OCI-LY7 (cell line): ENCODE measurements at regions not wholly inside any gene's neighbourhood (a gene's known extent, or its start where the extent isn't known, plus 50 kb on each side); places are given as distances from the start of the nearest gene placed in this dataset.

Source experiments
- BruUV-seq: library from RNA; stranded (reverse); fragments of 400-500 nt; replicated peaks from 2 replicates; lab custom pipeline; 2021; lab: Mats Ljungman, UMichigan
- CTCF ChIA-PET: fragments of 300-600 bp; sonication (Branson Sonifier 250); formaldehyde crosslinking; loops from one replicate; lab custom pipeline; 2022; ENCODE audit warnings: antibody characterized with exemption; ENCODE audit not compliant: unreplicated experiment; lab: Charles Lee
- POLR2A ChIA-PET: fragments of 300-600 bp; sonication (Branson Sonifier 250); formaldehyde crosslinking; loops from one replicate; lab custom pipeline; 2022; ENCODE audit warnings: antibody characterized with exemption; lab: Charles Lee
- DNase-seq: peaks from one replicate; pipeline ENCODE4 v3.0.0-alpha.2; 2015; ENCODE audit warnings: low spot score
- H2AFZ ChIP-seq: fragments of 200-600 bp; sonication (generic), shearing (Covaris generic); 2 replicates; pipeline ENCODE4 v1.6.1; 2014; ENCODE audit warnings: mild to moderate bottlenecking, antibody characterized with exemption, low read length, moderate library complexity
- H3K27ac ChIP-seq: fragments of 200-600 bp; sonication (generic); 2 replicates; pipeline ENCODE4 v1.5.1; 2014; ENCODE audit warnings: mixed run types, low read depth, mild to moderate bottlenecking, moderate library complexity, low read length, inconsistent platforms; ENCODE audit not compliant: poor library complexity, severe bottlenecking
- H3K36me3 ChIP-seq: fragments of 200-600 bp; sonication (generic); 2 replicates; pipeline ENCODE4 v1.6.1; 2014; ENCODE audit warnings: mild to moderate bottlenecking, antibody characterized with exemption, low read length, moderate library complexity, mixed read lengths; ENCODE audit not compliant: insufficient read depth
- H3K4me1 ChIP-seq: fragments of 200-600 bp; sonication (generic); 2 replicates; pipeline ENCODE4 v1.5.1; 2014; ENCODE audit warnings: mild to moderate bottlenecking, low read length; ENCODE audit not compliant: insufficient read depth, poor library complexity, severe bottlenecking
- H3K4me2 ChIP-seq: fragments of 200-600 bp; sonication (generic); 2 replicates; pipeline ENCODE4 v1.6.1; 2014; ENCODE audit warnings: mild to moderate bottlenecking, low read length
- H3K4me3 ChIP-seq: fragments of 200-600 bp; sonication (generic); 2 replicates; pipeline ENCODE4 v1.5.1; 2014; ENCODE audit warnings: mild to moderate bottlenecking, low read depth, low read length; ENCODE audit not compliant: poor library complexity, severe bottlenecking
- H3K79me2 ChIP-seq: fragments of 200-600 bp; sonication (generic); 2 replicates; pipeline ENCODE4 v1.6.1; 2016; ENCODE audit warnings: low read depth, mild to moderate bottlenecking, low read length, moderate library complexity, mixed read lengths; ENCODE audit not compliant: insufficient read depth
- H3K9me2 ChIP-seq: fragments of 200-600 bp; sonication (generic); 2 replicates; pipeline ENCODE4 v1.6.1; 2016; ENCODE audit warnings: mild to moderate bottlenecking, low read length, mixed read lengths; ENCODE audit not compliant: insufficient read depth
- H3K9me3 ChIP-seq: fragments of 200-600 bp; sonication (generic); 2 replicates; pipeline ENCODE4 v1.6.1; 2014; ENCODE audit warnings: mild to moderate bottlenecking, mixed run types, low read length, mixed read lengths
- H4K20me1 ChIP-seq: fragments of 200-600 bp; sonication (generic); 2 replicates; pipeline ENCODE4 v1.6.1; 2014; ENCODE audit warnings: mild to moderate bottlenecking, antibody characterized with exemption, low read length, moderate library complexity, mixed read lengths; ENCODE audit not compliant: insufficient read depth
- EZH2phosphoT487 ChIP-seq: fragments of 200-600 bp; sonication (generic); IDR thresholded peaks from 2 replicates; pipeline ENCODE4 v1.6.1; 2018; ENCODE audit warnings: low read depth, borderline replicate concordance, mild to moderate bottlenecking, mixed run types, antibody characterized with exemption, low read length, moderate library complexity, mixed read lengths
- intact Hi-C: fragments of 100-400 bp; cut with micrococcal nuclease; formaldehyde crosslinking; loops from one replicate; pipeline ENCODE4 v1.10.0; 2022; ENCODE audit not compliant: unreplicated experiment
- TF ChIP-seq, protein P1 (sequence below): fragments of 200-600 bp; sonication (generic); conservative IDR thresholded peaks from 2 replicates; pipeline ENCODE4 v1.5.1; 2014; ENCODE audit warnings: mild to moderate bottlenecking, antibody characterized with exemption, low read length, moderate library complexity, mixed read lengths

GRCh38 chr13:31873145-31873544 is 133.8 kb downstream of the RXFP2 start:
- Histone ChIP-seq H2AFZ (no peak overlapping the region), H3K4me1 (no peaks in the 10 kb centered on the region)

GRCh38 chr13:31875134-31875533 is 135.8 kb downstream of the RXFP2 start:
- Histone ChIP-seq H3K4me3 (no peak overlapping the region), H4K20me1 (no peaks in the 10 kb centered on the region), H3K4me1 (no peaks in the 10 kb centered on the region), H3K4me2 (no peak overlapping the region), H3K9me2 (no peaks in the 10 kb centered on the region), H3K9me3 (no peaks in the 10 kb centered on the region), H3K79me2 (no peaks in the 10 kb centered on the region), H2AFZ (no peak overlapping the region), H3K27ac (no peak overlapping the region), H3K36me3 (no peaks in the 10 kb centered on the region)
- ChIA-PET CTCF (no interaction called here), POLR2A (interaction anchor here (0.7 kb wide), 2 partner anchors 31 to 962 kb away, joined by 3 read pairs; no protein-coding TSS in a partner anchor)
- intact Hi-C loops, result no loop called here
- TF ChIP-seq, protein P1, sequence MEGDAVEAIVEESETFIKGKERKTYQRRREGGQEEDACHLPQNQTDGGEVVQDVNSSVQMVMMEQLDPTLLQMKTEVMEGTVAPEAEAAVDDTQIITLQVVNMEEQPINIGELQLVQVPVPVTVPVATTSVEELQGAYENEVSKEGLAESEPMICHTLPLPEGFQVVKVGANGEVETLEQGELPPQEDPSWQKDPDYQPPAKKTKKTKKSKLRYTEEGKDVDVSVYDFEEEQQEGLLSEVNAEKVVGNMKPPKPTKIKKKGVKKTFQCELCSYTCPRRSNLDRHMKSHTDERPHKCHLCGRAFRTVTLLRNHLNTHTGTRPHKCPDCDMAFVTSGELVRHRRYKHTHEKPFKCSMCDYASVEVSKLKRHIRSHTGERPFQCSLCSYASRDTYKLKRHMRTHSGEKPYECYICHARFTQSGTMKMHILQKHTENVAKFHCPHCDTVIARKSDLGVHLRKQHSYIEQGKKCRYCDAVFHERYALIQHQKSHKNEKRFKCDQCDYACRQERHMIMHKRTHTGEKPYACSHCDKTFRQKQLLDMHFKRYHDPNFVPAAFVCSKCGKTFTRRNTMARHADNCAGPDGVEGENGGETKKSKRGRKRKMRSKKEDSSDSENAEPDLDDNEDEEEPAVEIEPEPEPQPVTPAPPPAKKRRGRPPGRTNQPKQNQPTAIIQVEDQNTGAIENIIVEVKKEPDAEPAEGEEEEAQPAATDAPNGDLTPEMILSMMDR, result no peak
- TF ChIP-seq EZH2phosphoT487, result no peak
- DNase-seq, result no peak
- no TSS peak for BruUV-seq

More at GRCh38 chr13:31873145-31873544, 133.8 kb downstream of the RXFP2 start:
- TF ChIP-seq, protein P1, result no peak
- TF ChIP-seq EZH2phosphoT487, result no peak
- no peak overlapping the region for H3K4me3 ChIP-seq
- H4K20me1 ChIP-seq, result no peaks in the 10 kb centered on the region
- H3K27ac ChIP-seq, result no peak overlapping the region
- no peaks in the 10 kb centered on the region for H3K9me3 ChIP-seq
- H3K9me2 ChIP-seq, result no peaks in the 10 kb centered on the region
- H3K79me2 ChIP-seq, result no peaks in the 10 kb centered on the region
- ChIA-PET CTCF (no interaction called here), POLR2A (no interaction called here)
- no peak for DNase-seq
- H3K36me3 ChIP-seq, result no peaks in the 10 kb centered on the region
- intact Hi-C loops, result no loop called here
- BruUV-seq, result no TSS peak
- H3K4me2 ChIP-seq, result no peak overlapping the region

- Histone ChIP-seq H3K4me1 (no peaks in the 10 kb centered on the region), H3K79me2 (no peaks in the 10 kb centered on the region), H3K36me3 (no peaks in the 10 kb centered on the region), H3K4me3 (no peak overlapping the region), H3K9me3 (no peaks in the 10 kb centered on the region), H2AFZ (no peak overlapping the region), H4K20me1 (no peaks in the 10 kb centered on the region), H3K4me2 (no peak overlapping the region), H3K9me2 (no peaks in the 10 kb centered on the region), H3K27ac (no peak overlapping the region)
- ChIA-PET POLR2A (interaction anchor here (1.6 to 1.9 kb wide), 2 partner anchors 16 to 236 kb away, joined by 4 to 6 read pairs; no protein-coding TSS in a partner anchor), CTCF (no interaction called here)
- intact Hi-C loops, result no loop called here
- no peak for DNase-seq
- BruUV-seq, result no TSS peak
- no peak for TF ChIP-seq EZH2phosphoT487
- TF ChIP-seq, protein P1, result no peak
Measured at GRCh38 chr13:31878052-31878451, 138.7 kb downstream of the RXFP2 start.
